GM19463 (cell line): ENCODE measurements at regions not wholly inside any gene's neighbourhood (a gene's known extent, or its start where the extent isn't known, plus 50 kb on each side); places are given as distances from the start of the nearest gene placed in this dataset.
"Not testable (repeated sequence)": the region's sequence is repeated elsewhere in the genome, so short reads cannot be mapped to it uniquely, and the experiment has no call there.

Experiments used
- ATAC-seq: cut with Tn5 transposase; IDR thresholded peaks from one replicate; pipeline ENCODE4 v1.9.1; 2021; ENCODE audit warnings: mild to moderate bottlenecking, moderate library complexity; ENCODE audit not compliant: unreplicated experiment

DNA sequence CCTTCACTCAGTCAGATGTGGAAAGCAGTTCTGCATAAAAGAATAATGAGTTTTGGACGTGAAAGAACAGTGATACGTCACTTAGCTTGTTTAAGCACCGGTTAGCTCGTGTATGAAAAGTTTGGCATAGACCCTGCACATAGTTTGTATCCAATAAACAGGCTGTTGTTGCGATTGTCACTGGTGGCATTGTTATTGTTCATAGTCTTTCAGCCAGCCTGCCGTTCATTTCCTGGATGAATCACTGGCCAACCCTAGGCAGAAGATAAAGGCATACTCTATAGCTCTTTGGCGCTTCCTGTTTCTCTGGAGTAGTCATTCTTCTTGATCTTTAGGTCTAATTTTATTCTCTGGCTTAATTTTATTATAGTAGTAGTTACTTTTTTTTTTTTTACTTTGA lies 57.8 kb upstream of the ANKRD30A start:
- no peak for ATAC-seq

DNA sequence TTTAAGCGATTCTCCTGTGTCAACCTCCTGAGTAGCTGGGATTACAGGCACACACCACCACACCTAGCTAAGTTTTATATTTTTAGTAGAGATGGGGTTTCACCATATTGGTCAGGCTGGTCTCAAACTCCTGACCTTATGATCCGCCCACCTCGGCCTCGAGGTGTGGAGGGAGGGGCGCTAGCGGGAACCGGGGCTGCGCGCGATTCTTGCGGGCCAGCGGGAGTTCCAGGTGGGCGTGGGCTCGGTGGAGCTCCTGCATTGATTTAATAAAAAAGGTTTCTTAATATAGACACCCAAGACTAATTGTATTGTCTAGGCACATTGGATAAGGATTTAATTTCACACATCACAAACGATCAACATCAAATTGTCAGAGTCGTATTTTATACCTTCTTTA lies 63.1 kb upstream of the ANKRD30A start:
- ATAC-seq: not testable (repeated sequence)

DNA sequence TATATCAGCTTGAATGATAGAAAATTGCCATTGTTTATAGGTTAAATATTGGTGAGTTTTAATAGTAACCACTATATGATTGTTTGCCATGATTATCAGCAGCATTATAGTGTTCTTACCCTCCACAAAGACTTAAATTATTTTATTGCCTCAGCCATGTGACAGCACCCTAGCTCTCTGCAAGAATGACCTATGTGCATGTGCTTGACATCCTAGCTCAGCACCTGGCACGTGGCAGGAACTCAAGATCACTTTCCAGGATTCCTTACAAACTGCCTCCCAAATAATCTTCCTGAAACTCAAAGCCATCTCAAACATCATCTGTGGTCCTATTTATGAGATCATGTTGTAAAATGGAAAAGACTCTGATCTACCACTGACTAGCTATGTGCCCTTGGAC lies 68.1 kb upstream of the ANKRD30A start:
- ATAC-seq: no peak

DNA sequence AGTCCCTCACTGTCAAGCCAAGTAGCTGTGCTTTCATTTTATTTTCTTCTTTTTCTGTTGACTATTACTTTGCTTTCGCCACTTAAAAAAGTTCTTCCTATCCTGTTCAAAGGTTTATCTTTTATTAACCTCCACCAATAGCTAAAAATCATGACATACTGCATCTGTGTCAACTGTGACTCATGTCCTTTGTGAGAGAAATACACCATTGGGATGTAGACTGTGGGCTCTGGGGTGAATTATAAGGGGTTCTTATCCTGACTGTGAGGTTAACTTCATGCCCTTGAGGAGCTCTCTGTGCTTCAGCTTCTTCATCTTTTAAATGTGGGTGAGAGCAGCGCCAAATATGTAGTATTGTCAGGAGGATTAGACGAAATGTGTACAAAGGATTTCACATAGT lies 71.9 kb upstream of the ANKRD30A start:
- no peak for ATAC-seq

DNA sequence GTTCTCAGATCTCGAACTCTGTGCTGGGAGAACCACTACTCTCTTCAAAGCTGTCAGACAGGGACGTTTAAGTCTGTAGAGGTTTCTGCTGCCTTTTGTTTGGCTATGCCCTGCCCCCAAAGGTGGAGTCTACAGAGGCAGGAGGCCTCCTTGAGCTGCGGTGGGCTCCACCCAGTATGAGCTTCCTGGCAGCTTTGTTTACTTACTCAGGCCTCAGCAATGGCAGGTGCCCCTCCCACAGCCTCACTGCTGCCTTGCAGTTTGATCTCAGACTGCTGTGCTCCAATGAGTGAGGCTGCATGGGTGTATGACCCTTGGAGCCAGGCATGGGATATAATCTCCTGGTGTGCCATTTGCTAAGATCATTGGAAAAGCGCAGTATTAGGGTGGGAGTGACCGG lies 75.4 kb upstream of the ANKRD30A start:
- not testable (repeated sequence) for ATAC-seq

DNA sequence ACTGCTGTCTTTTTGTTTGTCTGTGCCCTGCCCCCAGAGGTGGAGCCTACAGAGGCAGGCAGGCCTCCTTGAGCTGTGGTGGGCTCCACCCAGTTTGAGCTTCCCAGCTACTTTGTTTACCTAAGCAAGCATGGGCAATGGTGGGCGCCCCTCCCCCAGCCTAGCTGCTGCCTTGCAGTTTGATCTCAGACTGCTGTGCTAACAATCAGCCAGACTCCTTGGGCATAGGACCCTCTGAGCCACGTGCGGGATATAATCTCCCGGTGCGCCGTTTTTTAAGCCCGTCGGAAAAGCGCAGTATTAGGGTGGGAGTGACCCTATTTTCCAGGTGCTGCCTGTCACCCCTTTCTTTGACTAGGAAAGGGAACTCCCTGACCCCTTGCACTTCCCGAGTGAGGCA lies 81.1 kb upstream of the ANKRD30A start:
- ATAC-seq: not testable (repeated sequence)

DNA sequence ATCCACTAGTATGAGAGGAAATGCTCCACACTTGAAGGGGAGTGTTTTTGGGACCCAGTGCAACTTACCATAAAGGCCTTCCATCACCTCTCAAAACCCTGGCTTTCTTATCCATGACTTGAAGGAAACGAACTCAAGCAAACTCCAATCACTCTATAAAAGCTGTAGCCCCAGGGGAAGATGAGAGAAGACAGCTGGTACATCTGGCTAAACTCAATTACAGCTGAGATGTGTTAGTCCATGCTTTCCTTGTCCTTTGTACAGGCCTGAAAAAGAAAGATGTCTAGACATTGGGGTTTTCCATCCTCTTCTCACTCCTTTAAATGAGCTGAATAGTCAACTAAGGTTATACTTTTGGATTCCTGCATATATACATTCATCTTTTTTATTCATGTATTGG lies 89.5 kb upstream of the ANKRD30A start:
- ATAC-seq: no peak

DNA sequence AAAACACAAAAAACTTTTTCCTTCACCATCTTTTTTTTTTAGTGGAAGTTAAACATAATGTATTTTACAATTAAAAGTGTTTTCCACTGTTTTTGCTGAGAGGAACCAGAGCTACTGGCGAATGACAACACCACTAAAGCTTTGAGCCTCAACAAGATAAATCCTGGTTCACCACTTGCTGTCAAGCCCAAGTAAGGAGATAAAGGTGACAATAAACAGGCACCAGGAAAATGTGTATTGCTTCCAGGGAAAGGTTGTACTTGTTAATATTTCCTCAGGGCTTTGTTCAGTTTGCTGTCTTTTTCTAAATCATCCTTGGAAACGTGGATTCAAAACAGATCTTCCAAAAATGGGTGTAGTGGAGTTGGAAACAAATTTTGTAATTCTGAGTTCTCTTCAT lies 109.9 kb upstream of the ANKRD30A start:
- ATAC-seq: no peak

DNA sequence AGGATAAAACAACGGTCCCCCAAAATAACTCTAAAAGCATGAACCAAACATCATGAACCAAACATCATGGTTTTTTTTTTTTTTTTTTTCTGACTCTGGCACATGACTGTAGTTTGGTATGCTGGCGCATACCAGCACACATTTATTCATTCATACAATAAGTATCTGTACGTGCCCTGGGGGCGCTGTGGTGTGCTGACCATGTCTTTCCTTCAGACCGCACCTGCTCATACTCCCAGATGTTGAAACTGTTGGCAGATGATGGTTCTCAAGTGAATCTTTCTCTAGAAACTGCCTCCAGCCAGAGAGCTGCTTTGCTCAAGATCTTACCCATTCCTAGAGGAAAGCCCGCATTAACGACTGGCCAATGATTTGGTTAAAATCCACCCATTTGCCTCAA lies 114.7 kb upstream of the ANKRD30A start:
- ATAC-seq: no peak

DNA sequence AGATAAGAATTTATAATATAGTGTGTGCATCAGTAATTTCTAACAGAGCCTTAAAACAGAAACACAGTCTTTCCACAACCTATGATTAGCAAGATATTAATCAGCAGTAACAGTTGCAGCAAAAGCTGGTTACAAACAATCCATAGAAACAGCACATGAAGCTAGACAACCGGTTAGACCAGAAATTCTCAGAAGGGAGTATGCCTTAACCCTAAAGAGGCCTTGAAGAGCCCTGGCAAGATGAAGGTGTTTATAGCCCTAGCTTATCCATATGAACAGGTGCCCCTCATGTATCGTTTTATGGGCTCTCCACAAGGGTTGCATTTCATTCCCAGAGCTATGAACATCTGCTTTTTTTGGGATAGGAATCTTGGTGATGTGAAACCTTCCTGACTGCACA lies 117.1 kb upstream of the ANKRD30A start:
- ATAC-seq: not testable (repeated sequence)

DNA sequence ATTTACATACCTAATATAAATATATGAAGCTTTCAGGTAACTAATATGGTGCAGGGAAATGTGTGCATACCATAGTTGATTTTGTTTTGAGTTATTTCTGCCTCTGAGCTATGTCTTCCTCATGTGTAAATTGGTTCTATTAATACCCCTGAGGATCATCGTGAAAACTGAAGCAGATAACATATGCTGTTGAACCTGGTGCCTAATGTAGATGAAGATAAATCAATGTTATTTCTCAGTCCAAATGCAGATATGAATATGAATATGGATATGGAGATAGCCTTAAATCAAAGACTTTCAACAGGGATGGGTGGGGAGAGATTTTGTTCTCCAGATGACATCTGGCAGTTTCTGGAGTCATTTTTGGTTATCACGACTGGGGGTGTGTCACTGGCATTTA lies 122.3 kb upstream of the ANKRD30A start:
- no peak for ATAC-seq

DNA sequence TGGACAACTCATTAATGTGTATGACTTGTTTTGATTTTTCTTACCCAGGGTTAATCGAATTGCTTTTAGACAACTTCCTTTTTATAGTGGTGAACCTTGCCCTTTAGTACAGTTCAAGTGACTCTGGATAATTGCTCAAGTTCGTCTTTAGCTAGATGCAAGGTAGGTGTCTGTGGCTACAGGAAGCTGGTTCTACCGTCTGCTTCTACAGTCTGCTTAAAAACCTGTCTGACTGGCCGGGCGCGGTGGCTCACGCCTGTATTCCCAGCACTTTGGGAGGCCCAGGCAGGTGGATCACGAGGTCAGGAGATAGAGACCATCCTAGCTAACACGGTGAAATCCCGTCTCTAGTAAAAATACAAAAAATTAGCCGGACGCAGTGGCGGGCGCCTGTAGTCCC lies 129.6 kb upstream of the ANKRD30A start:
- not testable (repeated sequence) for ATAC-seq

DNA sequence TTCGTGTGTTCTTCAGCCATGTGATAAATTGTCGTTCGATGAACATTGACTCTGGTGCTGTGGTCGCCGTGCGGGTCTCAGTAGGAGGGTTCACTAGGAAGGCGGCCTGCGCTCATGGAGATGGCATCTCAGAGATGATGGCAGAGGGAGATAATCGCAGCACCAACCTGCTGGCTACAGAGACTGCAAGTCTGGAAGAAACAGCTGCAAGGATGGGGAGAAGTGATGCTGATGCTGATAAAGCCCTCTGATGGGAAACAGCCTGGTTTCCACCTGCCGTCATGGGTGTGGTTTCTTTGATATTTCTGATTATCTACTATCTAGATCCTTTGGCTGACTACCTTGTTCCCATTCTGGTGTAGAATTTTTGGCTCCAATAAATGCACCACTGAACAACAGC lies 130.5 kb upstream of the ANKRD30A start:
- no peak for ATAC-seq

DNA sequence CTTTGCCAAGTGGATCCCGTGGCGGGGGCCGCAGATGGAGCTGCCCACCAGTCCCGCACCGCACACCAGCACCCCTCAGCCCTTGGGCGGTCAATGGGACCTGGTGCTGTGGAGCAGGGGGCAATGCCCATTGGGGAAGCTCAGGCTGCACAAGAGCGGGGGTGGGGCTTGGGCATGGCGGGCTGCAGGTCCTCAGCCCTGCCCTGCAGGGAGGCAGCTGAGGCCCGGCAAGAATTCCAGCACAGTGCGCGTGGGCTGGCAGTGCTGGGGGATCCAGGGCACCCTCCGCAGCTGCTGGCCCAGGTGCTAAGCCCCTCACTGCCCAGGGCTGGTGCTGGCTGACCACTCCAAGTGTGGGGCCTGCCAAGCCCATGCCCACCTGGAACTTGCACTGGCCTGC lies 136.2 kb upstream of the ANKRD30A start:
- ATAC-seq: no peak

DNA sequence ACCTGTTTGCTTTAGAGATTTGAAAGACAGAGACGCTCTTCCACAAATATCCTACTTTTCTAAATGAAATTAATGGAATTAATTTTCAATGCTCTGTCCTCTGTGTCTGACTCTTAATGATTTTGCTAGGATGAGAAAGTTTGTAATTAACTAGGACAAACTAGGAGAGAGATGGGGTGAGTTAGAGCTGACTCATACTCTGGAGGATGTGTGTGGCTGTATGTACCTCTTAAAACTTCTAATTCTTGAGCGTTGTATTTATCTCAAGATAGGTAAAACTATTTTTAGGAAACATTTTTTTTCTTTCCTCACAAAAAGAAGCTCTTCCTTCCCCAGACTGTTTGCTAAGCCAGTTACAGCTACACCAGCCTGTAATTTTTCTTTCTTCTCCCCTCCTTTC lies 178.8 kb upstream of the ANKRD30A start:
- no peak for ATAC-seq

DNA sequence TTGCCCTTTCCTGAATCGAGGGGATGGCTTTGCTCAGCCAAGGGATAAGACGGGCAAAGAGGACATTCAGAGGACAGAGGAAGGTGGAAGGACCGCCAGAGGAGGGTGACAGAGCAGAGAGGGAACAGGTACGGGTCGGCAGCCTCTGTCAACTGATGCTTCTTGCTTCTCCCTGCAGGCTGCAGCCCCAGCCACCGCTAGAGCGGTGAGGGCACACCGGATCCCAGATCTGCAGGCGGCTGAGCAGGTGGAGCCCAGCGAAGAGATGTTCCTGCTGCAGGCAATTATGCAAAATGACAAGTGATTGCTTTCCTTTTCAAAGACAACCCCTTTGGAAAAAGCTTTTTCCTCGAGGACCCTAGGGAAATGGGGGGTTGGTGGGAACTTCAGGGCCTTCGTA lies 181.9 kb upstream of the ANKRD30A start:
- ATAC-seq: no peak

DNA sequence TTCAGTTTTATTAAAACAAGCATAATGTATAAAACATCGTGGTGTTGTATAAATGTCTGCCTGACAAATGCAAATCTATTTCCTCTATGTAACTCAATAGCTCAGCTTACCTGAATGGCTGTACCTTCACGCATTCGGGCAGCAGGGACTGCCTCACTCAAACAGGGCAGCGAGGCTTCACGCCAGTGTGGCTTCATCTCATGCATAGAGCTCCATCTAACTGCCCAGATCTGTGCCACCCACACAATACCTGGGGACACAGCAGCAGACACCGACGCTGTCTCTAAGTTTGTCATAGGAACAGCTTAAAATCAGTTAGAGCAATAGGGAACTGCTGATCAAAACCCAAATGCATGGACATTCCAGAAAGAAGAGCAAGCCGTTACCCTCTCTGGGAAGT lies 182.8 kb upstream of the ANKRD30A start:
- no peak for ATAC-seq

DNA sequence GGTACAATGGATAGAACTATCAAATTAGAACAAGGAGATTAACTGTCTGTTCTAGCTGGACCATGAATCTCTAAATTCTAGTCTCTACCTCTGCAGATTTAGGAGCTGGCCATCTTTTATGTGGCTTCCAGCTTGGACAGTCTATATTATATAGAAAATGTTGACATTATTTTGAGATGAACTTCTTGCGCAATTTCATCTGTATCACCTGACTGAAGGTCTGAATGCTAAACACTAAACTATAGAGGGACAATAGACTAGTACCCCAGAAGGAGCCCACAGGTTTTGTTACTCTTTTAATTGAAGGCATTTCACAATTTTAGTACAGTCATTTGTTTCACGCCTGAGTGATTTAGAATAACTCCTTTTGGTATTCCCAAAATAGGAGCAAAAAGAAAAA lies 222.4 kb upstream of the ANKRD30A start:
- no peak for ATAC-seq

DNA sequence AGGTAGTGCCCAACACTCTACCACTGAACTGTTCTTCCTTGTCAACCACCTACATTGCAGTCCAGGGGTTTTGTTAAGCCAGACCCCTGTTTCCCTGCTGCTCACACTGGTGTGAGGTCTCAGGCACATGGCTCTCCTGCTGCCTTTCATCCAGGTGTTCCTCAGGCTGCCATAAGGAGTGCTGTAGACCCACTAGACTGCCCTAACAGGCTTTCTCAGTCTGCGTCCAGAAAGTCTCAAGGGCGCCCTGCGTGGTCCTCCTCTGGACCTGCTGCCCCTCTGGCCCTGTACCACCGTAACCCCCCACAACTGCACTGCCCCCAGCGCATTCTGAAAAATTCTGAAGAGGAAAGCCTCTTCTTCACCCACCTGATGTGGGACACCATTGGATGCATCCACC lies 225.7 kb upstream of the ANKRD30A start:
- ATAC-seq: no peak

DNA sequence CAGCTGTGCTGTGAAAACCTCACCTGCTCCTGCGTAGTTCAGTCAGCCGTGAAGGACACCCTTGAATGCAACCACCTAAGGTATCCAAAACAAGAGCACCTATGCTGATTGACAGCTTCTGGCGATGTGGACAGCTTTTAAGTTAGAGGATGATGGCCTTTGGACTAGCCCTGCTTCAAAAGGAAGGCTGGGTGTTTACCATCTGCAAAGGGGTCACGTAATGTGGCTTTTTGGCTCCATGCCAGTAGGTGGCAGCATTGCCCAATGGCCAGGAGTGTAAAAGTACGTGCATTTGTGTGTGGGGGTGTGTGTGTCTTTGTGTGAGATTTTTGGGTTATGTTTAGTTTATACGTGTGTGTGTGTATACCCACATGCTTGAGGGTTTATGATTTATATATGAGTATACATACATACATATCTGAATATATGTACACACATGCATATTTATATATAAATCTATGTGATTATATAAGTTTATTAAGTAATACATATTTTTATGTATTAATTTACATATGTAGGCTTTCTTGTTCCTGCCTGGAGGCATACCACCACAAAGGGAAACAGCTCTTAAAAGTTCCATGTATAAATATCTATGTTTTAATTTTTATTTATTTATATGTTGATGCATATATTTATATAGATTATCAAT lies 236.3 kb upstream of the ANKRD30A start:
- peak; percentile 78 for ATAC-seq

DNA sequence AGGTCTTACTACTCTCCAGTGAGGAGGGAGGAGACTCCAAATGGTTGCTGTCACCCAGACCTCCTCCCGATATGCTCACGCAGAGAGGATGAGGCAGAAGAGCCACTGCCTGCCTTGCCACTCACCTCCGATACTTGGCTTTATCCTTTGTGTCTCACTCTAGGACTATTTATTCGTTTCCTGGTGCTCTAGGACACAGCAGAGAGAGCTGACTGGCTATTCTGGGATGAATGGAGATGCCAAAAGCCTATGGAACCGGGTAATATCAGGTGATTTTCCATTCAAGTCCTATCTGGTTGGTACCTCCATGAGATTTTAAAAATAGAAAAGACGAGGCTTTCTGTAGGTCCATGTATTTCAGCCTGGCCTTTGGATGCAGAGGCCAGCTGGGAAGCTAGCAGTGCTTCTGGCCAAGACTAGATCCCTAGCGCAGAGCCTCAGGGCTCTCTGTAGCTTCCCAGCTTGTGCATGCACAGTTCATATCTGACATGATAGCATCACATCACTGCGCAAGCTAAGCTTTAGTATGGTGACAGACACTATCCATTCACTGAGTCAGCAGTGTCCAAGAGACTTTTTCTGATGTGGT lies 239.0 kb upstream of the ANKRD30A start:
- no peak for ATAC-seq

DNA sequence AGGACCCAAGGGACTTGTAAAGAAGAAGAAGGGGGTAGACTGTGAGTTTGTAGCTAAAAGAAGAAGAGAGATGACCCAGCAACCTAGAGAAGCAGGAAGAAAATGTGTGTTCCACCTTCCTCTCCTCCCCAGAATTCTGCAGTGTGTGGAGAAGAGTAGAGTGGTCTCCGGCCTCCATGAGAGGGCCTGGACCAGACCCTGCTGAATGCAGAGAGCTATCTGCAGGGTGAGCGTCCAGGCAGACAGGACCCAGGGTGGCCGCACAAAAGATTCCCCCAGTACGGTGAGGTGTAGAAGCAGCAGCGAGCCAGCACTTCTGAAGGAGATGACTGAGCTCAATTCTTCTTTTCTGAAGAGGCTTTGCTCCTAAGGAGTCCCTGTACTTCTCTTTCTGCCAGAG lies 239.7 kb upstream of the ANKRD30A start:
- ATAC-seq: no peak

DNA sequence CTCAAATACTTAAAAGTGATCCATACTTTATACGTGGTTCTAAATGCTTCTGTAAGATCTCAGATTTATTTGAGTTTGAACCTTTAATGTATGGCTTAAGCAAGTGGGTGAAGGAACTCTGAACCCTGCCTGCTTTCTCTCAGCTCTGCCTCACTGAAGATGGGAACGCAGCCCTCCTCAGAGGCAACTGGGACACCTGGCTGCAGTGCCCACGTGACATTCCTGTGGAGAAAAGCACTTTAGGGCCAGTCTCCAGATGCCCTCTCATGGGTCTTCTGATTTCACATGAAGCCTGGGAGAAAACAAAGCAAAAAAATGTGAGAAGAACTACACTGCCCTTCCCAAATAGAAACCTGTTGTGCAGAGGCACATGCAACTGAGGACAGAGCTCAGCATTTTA lies 242.6 kb upstream of the ANKRD30A start:
- no peak for ATAC-seq
